Erythroblast (primary cell): ENCODE measurements at regions not wholly inside any gene's neighbourhood (a gene's known extent, or its start where the extent isn't known, plus 50 kb on each side); places are given as distances from the start of the nearest gene placed in this dataset.

Experiments used
- GATA1 ChIP-seq: IDR thresholded peaks from 2 replicates; pipeline ENCODE4 v1.6.1; 2011; ENCODE audit warnings: low read depth, mild to moderate bottlenecking, control low read depth, low read length, moderate library complexity
- POLR2A ChIP-seq: IDR thresholded peaks from 2 replicates; pipeline ENCODE4 v1.6.1; 2011; ENCODE audit warnings: mild to moderate bottlenecking, low read length

GRCh38 chr6:126118058-126118755 is 131.9 kb downstream of the TRMT11 start:
- TF ChIP-seq POLR2A (no peak), GATA1 (no peak)
